Breast epithelium (tissue), 3 donors: ENCODE measurements at regions not wholly inside any gene's neighbourhood (a gene's known extent, or its start where the extent isn't known, plus 50 kb on each side); places are given as distances from the start of the nearest gene placed in this dataset.

Source experiments
- POLR2A ChIP-seq: fragments of 450-650 bp; IDR thresholded peaks from one replicate; pipeline ENCODE4 v1.6.1; 2016; ENCODE audit warnings: antibody characterized with exemption, mild to moderate bottlenecking, moderate library complexity
- POLR2AphosphoS5 ChIP-seq, 3 donors: sonication (generic); formaldehyde crosslinking; IDR thresholded peaks; one replicate each; pipeline ENCODE4 v1.6.1; 2017; ENCODE audit warnings: antibody characterized with exemption in 3 of 3
- TF ChIP-seq, protein P1 (sequence below), 3 donors: fragments of 450-650 bp; IDR thresholded peaks; one replicate each; pipeline ENCODE4 v1.5.1; 2016 to 2017; ENCODE audit warnings: antibody characterized with exemption in 3 of 3, mild to moderate bottlenecking in 3 of 3, moderate library complexity in 3 of 3

DNA sequence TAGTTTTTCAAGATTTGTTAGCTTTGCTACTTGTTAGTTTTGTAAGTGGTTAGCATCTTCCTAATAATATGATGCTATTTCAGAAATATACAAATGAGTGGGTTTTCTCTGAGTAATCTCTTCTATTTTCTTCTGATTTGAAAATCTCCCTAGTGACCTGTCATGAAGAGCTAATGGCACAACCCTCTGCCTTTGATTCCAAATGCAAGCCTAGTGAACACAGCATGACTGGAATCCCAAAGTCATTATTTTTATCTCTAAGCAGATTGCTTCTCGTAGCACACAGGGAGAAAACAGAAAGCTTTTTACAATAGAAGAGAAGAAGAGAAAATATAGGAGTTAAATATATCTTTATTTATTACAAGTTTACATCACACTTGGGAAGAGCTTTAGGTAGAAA, 295.5 kb downstream of the LRATD1 start:
- TF ChIP-seq, protein P1, sequence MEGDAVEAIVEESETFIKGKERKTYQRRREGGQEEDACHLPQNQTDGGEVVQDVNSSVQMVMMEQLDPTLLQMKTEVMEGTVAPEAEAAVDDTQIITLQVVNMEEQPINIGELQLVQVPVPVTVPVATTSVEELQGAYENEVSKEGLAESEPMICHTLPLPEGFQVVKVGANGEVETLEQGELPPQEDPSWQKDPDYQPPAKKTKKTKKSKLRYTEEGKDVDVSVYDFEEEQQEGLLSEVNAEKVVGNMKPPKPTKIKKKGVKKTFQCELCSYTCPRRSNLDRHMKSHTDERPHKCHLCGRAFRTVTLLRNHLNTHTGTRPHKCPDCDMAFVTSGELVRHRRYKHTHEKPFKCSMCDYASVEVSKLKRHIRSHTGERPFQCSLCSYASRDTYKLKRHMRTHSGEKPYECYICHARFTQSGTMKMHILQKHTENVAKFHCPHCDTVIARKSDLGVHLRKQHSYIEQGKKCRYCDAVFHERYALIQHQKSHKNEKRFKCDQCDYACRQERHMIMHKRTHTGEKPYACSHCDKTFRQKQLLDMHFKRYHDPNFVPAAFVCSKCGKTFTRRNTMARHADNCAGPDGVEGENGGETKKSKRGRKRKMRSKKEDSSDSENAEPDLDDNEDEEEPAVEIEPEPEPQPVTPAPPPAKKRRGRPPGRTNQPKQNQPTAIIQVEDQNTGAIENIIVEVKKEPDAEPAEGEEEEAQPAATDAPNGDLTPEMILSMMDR (IDR thresholded peaks at IDR 0.05): no peak
- TF ChIP-seq POLR2A: no peak
- TF ChIP-seq POLR2AphosphoS5 (IDR thresholded peaks at IDR 0.05): no peak
